Renal cortex interstitium (tissue), 11 donors: ENCODE measurements at regions not wholly inside any gene's neighbourhood (a gene's known extent, or its start where the extent isn't known, plus 50 kb on each side); places are given as distances from the start of the nearest gene placed in this dataset.

Experiments
- DNase-seq, 11 donors: peaks; one replicate each; pipeline ENCODE4 v3.0.0-alpha.2; 2013; ENCODE audit warnings: low read depth in 9 of 11, low spot score in 4 of 11; ENCODE audit errors: extremely low read depth in 1 of 11

DNA sequence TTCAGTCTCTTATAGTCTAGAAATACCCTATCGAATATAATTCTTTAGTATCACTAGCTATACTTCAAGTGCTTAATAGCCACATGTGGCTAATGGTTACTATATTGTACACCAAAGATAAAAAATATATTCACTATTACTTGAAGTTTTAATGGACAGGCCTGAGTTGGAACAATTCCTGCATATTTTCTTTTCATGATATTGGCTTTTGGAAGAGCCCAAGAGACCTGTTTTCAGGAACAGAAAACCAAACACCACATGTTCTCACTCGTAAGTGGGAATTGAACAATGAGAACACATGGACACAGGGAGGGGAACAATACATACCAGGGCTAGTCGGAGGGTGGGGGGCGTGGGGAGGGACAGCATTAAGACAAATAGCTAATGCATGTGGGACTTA, 334.4 kb upstream of the TRIB2 start:
- no peak for DNase-seq

DNA sequence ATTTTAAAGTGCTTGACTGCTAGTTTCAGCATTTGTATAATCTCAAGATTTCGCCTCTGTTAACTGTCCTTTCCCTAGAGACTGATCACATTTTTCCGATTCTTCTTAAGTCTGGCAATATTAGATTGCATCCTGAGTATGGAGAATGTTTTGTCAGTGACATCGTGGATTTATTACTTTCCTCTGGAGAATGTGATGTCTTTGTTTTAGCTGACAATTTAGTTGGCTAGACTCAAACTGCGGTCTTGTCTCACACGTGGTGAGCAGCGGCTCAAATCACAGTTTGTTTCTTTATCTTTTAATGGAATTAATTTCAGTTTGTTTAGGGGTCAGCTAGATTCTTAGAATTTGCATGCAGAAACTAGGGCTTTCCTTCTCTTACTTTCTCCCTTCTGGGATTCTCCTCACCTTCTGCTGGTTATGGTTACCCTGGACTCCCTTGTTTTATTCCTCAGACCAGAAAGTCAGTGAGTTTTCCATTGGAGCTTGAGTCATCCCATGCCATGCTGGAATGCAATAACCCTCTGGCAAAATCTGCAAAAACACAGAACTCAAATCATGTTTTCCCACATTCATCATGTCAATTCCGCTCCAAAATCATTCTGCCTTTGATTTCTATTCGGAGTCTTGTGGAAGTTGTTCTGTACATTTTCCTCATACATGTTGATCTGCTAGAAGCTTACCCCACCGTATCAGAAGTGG, 327.2 kb upstream of the TRIB2 start:
- no peak for DNase-seq

DNA sequence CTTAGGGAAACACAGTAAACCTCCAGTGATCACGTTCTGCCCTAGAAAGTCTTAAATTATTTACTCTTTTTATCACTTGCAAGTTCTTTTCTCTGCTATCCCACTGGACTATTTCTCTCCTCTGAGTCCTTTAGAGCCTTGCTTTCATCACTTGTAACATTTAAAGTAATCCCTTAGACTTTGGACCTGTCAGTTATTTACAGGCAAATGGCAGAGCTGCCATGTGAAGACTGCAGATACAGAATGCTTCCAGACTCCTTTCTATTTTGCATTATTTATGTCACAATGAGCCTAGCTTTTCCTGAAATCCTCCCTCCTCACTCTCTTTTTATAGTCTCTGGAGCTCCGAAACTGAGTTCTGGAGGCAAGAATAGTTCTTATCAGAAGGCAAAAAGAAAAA, 325.6 kb upstream of the TRIB2 start:
- no peak for DNase-seq

DNA sequence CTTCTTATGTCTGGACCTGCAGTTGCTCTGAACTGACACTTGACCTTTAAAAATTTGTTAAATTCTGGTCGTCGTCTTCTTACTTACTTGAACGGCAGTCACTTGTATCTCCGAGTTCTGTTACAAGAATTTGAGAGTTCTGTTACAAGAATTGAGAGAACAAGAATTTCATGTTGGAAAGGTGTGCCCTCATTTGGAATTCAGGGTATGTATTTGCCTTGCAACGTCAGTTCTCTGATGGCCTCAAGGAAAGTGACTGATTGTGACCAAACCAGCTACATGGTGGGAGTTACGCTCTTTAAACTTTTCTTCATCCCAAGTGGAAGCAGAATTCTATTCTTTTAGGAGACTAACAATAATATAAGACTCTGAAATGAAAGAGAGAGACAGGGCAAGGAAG, 320.0 kb upstream of the TRIB2 start:
- no peak for DNase-seq

DNA sequence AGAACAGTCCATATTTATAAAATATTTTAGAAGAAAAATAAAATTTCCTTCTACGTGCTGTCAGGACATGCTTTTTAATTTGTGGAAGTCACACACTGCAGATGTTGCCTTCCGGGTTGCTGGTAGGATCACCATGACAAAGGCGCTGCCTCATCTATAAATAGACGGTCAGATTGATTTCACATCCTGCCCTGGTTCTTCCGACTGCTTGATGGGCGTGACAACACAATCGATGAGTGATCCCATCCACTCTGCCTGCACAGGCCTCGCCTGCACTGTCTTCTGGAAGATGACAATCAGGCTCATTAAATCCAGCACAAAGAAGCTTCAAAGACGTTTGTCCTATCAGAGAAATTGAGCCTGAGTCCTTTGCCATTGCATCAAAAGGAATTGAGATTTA, 318.9 kb upstream of the TRIB2 start:
- DNase-seq: no peak

DNA sequence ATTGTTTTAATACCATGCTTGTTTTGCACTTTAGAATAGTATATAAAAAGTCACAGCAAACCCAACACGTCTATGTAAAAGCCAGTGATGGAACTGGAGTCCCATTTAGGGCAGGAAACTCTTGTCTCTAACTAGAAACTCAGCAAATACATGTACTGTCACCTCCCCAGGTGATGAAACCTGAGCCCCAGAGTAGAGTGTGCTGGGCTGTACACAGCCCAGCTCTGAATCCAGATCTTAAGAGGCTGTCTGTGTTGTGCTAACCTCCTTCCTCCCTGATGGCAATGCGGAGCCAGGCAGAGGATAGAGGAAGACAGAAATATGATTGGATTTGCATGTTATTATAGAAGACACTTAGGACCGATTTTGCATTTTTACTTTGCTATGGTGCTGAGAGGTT, 317.5 kb upstream of the TRIB2 start:
- no peak for DNase-seq

DNA sequence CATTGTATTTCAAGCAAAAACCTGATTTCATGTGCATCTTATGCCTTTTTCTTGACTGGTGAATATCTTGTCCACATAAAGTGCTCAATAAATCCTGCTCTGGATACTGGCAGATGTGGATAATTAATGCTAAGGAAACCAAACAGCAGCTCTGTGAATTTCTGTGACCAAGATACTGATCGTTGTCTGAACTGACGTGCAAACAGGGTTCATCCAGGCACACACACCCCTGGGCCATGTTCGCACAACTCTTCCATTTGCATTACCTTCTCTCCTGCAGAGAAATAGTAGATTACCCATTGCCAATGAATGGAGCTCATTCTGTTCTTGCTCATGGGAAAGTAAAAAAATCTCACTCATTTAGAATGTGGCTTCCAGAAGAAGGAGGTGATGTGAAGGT, 316.2 kb upstream of the TRIB2 start:
- DNase-seq: no peak

DNA sequence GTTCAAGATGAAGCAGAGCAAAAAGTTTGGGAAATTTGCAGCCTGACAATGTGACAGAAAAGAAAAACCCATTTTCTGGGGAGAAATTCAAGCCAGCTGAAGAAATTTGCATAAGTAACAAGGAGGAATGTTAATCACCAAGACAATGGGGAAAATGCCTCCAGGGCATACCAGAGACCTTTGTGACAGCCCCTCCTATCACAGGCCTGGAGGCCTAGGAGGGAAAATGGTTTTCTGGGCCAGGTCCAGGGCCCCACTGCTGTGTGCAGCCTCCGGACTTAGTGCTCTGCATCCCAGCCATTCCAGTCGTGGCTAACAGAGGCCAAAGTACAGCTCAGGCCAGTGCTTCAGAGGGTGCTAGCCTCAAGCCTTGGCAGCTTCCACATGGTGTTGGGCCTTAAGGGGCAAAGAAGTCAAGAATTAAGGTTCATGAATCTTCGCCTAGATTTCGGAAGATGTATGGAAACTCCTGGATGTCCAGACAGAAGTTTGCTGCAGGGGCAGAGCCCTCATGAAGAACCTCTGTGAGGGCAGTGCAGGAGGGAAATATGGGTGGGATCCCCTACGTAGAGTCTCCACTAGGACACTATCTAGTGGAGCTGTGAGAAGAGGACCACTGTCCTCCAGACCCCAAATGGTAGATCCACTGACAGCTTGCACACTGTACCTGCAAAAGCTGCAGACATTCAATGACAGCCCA, 314.1 kb upstream of the TRIB2 start:
- no peak for DNase-seq

DNA sequence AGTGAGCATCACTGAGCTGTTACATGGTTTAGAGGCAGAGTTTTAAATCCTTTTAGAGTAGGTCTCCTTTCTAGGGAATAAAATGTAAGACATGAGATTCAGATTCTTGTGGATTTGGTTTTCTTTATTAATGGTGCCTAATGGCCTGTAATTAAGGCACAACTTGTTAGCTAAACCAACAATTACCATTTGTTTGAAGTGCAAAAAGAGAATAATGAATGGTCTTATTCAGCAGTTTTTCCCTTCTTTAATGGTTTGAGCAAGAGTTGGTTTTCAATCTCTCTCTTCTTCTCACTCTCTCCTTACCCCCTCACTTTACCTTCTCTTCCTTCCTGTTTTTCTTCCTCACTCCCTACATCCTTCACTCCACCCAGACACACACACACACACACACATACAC, 312.2 kb upstream of the TRIB2 start:
- no peak for DNase-seq

DNA sequence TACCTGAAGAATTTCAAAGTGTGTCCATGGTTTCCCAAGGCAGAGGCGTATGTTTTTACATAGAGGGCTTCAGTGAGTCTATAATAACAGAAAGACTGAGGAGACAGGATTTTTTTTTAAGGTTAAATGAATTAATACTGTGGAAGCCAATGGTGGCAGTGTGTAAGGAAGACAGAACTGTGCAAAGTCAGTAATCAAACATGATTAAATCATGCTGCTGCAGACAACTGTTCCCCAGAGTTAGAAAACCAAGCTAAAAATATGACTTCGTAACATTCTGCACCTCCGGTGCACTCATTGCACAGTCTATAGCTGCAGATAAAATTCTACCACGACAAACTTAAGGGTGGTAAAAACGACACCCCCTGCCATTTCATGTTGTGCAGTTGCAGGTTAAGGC, 309.6 kb upstream of the TRIB2 start:
- DNase-seq: no peak

DNA sequence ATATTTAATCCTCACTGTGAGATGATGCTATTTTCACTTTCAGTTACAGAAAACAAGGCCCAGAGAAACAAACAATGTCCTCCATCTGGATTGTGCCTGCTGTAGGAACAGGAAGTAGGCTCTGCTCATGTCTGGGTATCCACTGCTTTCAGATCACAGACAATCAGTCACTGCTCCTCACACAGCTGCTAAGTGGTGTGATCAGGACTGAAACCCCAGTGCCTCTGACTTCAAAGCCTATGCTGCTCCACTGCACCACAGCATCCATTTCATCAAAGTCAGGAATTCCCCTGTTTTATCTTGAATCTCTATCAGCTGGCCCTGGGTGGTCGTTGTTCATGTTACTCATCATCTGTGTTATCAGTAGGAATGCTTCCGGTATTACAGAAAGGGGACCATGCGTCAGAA, 303.8 kb upstream of the TRIB2 start:
- no peak for DNase-seq

DNA sequence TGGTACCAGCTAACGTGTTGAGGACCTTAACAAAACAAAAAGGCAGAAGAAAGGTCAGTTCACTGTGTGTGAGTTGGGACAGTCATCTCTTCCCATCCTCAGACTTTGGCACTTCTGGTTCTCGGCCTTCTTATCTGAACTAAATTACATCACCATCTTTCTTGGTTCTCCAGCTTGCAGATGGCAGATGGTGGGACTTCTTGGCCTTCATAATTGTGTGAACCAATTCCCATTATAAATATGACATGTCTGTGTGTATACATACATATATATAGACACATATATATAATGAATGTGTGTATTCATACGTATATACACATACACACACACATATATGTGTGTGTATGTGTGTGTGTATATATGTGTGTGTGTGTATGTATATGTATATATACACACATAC, 301.2 kb upstream of the TRIB2 start:
- DNase-seq: no peak

DNA sequence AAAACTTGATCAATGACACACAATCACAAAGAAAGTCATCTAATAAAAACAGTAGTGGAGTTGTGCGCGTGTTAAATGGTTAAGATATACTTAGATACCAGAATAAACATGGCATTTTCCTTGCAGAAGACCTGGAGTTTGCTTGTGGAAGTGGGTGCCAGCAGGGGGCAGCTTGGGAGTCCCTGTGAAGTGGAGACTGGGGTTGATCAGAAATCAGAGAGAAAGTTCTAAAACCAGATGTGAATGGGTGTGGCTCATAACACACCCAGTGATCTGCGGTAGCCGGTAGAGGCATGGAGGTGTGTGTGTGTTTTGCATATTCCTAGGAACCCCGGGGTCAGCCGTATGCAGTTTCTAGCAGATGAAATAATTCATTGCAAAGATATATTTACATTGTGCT, 300.1 kb upstream of the TRIB2 start:
- DNase-seq: no peak

DNA sequence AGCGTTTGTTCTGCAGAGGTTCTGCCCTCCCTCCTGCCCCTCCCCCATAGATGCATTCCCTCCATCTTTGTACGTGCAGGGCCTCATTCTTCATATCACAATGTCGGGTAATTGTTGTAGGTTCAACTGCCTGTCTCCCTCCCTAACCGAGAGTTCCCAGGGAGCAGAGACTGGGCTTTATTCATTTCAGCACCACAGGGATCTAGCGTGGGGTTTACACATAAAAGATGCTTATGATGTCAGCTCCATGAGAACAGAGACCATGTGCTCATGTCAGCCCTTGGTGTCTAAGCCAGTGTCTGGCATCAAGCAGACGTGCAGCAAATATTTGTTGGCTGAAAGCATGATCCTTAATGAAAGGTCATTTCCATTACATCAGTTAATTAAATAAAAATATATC, 298.9 kb upstream of the TRIB2 start:
- DNase-seq: no peak

DNA sequence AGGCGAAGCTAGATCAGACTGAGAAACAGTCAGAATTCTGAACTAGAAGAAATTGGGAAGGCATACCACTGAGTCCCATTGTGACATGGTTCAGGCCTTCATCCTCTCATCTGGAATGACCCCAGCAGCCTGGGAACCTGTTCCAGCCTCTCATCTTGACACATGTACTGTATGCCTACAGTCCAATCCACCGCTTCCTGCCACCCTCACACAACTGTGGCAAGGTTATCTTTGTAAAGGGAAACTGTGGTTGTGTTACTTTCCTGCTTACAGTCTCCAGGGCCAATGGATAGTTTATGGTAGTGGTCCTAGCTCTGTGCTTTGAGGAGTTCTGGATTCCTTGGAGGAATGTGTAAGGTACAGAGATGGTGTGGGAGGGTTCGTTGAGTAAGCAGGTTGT, 296.9 kb upstream of the TRIB2 start:
- DNase-seq: no peak

DNA sequence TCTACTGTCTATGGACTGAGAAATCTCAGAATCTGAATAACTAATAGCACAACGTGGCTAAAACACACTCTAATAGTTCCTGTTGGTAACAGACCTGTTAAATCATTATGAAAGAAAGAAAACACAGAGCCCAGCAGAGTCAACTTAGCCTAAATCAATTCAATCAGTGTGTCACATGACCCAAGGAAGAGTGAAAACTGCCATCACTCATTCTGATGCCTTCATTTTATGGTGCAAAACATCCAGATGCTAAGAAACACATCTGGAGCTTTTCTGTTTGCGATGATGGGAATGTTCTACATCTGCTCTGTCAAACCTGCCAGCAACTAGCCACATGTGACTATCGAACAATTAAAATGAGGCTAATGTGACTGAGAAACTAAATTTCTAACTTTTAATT, 295.7 kb upstream of the TRIB2 start:
- DNase-seq: peak in 8 of 11 donors; percentile 19 to 42 (median 31)

DNA sequence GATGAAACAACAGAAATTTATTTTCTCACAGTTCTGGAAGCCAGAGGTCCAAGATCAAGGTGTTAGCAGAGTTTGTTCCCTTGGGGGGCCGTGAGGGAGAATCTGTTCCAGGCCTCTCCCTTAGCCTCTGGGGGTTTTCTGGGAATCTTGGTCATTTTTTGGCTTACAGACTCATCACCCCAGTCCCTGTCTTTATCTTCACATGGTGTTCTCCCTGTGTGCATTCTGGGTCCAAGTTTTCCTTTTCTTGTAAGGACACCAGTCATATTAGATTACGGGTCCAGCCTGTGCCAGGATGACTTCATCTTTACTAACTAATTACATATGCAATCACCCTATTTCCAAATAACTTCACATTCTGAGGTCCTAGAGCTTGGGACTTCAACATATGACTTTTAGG, 292.5 kb upstream of the TRIB2 start:
- DNase-seq: no peak

DNA sequence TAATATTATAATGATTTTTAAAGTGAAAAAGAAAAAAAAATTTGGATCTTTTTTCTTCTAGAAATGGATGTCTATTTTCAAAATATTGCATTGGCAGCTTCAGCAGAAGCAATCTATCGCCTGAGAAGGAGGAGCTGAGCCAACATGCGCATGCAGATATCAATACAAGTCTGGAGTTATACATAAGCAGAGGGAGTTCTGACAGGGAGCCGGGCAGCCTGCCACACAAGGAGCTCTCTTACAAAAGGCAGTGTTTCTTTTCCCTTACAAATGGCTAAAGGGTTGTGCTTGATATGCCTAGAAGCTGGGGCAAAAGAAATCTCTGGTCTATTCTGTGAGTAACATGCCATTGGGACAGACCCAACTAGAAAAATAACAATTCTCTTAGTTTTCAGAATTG, 291.9 kb upstream of the TRIB2 start:
- no peak for DNase-seq

DNA sequence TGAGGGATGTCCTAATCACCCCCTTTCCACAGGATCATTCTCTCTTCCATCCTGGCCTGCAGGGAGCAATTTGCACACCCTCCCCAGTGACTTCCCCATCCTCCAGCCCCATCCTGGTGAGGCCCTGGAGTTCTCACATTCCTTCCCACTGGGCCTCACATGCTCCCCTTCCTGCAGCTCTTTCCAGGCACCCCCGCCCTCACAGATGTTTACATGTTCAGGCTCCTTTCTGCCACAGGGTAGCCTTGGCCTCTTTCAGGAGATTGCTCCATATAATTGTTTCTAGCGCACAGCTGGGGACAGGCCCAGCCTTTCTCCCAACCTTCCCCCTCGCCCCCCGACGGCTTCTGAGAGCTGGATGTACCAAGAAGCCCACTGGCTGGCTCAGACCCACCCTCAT, 288.4 kb upstream of the TRIB2 start:
- no peak for DNase-seq

DNA sequence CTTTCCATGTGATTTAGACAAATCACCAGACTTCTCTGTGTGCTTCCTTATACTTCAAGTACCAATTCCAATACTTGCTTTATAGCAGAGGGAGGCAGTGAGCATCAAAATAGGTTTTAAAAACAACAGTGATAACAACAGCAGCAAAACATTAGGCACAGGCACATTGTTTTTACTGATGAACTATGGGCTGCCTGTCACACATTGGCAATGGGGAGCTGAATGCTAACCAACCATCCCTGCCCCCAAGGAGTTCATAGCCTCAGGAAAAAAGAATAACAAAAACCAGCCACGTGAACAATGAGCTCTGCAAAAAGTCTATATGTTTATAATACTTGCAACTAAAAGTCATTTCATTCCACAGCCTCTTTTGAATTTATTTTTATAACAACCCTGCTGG, 287.9 kb upstream of the TRIB2 start:
- DNase-seq: no peak

DNA sequence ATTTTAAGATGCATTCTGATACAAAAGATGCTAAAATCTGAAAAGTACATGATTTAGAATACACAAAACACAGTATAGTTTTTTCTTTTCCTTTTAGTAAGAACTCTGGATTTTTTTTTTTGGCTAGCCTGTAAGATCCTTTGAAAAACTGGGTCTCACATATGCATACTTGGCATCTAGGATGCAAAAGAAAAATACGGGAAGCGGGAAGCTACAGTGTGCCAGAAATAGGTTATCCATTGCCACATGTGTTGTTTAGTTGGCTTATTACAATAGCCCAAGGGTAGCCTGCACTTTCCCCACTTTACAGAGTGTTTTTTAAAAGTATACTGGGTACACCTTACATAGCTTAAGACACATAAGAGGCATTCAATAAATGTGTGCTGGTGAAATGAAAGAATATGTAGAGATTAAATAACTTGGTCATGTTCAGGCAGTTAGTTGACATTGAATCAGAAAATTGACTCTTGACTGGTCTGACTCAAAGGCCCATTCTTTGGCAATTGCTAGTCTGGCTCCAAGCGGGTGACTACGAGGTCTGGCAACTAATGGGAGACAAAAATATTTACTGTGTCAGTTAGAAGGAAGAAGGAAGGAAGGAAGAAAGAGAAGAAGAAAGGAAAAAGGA, 286.8 kb upstream of the TRIB2 start:
- no peak for DNase-seq
